ENCODE measurements at regions not wholly inside any gene's neighbourhood (a gene's known extent, or its start where the extent isn't known, plus 50 kb on each side); places are given as distances from the start of the nearest gene placed in this dataset.

GRCh38 chr12:113658006-113658655 lies 186.5 kb upstream of the LHX5 start:
- no peak for DNase-seq (ENCODE audit: low spot score)

GRCh38 chr12:113655919-113656318 lies 184.2 kb upstream of the LHX5 start:
- no peak for DNase-seq (ENCODE audit: low spot score)

- DNase-seq (ENCODE audit: low spot score) = no peak
These were observed 183.8 kb upstream of the LHX5 start for GRCh38 chr12:113655479-113655878.

GRCh38 chr12:113651662-113652061 lies 180.0 kb upstream of the LHX5 start:
- no peak for DNase-seq (ENCODE audit: low spot score)

GRCh38 chr12:113650476-113650875 lies 178.8 kb upstream of the LHX5 start:
- DNase-seq (ENCODE audit: low spot score) = no peak

- no peak for DNase-seq (ENCODE audit: low spot score)
These were observed 177.7 kb upstream of the LHX5 start for GRCh38 chr12:113649256-113649830.

- no peak for DNase-seq (ENCODE audit: low spot score)
These were observed 175.4 kb upstream of the LHX5 start for GRCh38 chr12:113647048-113647447.

GRCh38 chr12:113645603-113646002 lies 173.9 kb upstream of the LHX5 start:
- DNase-seq (ENCODE audit: low spot score) = no peak

GRCh38 chr12:113645183-113645582 lies 173.5 kb upstream of the LHX5 start:
- no peak for DNase-seq (ENCODE audit: low spot score)

GRCh38 chr12:113643177-113643974 lies 171.7 kb upstream of the LHX5 start:
- no peak for DNase-seq (ENCODE audit: low spot score)

- no peak for DNase-seq (ENCODE audit: low spot score)
These were observed 171.0 kb upstream of the LHX5 start for GRCh38 chr12:113642672-113643071.

- DNase-seq (ENCODE audit: low spot score) = no peak
These were observed 170.5 kb upstream of the LHX5 start for GRCh38 chr12:113642216-113642615.

GRCh38 chr12:113641426-113642030 lies 169.9 kb upstream of the LHX5 start:
- no peak for DNase-seq (ENCODE audit: low spot score)

- DNase-seq (ENCODE audit: low spot score) = no peak
These were observed 169.2 kb upstream of the LHX5 start for GRCh38 chr12:113640837-113641236.

GRCh38 chr12:113639474-113639873 lies 167.8 kb upstream of the LHX5 start:
- DNase-seq (ENCODE audit: low spot score) = no peak

- DNase-seq (ENCODE audit: low spot score) = no peak
These were observed 166.7 kb upstream of the LHX5 start for GRCh38 chr12:113638460-113638775.

- DNase-seq (ENCODE audit: low spot score) = no peak
These were observed 163.3 kb upstream of the LHX5 start for GRCh38 chr12:113634982-113635381.

GRCh38 chr12:113634474-113634873 lies 162.8 kb upstream of the LHX5 start:
- no peak for DNase-seq (ENCODE audit: low spot score)

- no peak for DNase-seq (ENCODE audit: low spot score)
These were observed 162.1 kb upstream of the LHX5 start for GRCh38 chr12:113633678-113634332.

- no peak for DNase-seq (ENCODE audit: low spot score)
These were observed 159.0 kb upstream of the LHX5 start for GRCh38 chr12:113630625-113631024.

- DNase-seq (ENCODE audit: low spot score) = no peak
These were observed 153.8 kb upstream of the LHX5 start for GRCh38 chr12:113625499-113625898.

GRCh38 chr12:113622410-113622809 lies 150.7 kb upstream of the LHX5 start:
- no peak for DNase-seq (ENCODE audit: low spot score)
